ENCODE measurements at regions not wholly inside any gene's neighbourhood (a gene's known extent, or its start where the extent isn't known, plus 50 kb on each side); places are given as distances from the start of the nearest gene placed in this dataset.

GRCh38 chr20:56716806-56717205 lies 87.7 kb downstream of the TFAP2C start:
- H3K4me3 Mint-ChIP-seq, result no peak overlapping the region
- peaks cover 28% of the 10 kb centered on the region for H3K27me3 Mint-ChIP-seq (ENCODE audit: insufficient read depth)
- no peaks in the 10 kb centered on the region for H3K36me3 Mint-ChIP-seq (ENCODE audit: low read depth)
- no peak for TF ChIP-seq CTCF (IDR thresholded peaks at IDR 0.05)
- no peak for DNase-seq
- no peaks in the 10 kb centered on the region for H3K9me3 Mint-ChIP-seq
- no peak overlapping the region for H3K27ac Mint-ChIP-seq
- peaks cover 6% of the 10 kb centered on the region for H3K4me1 Mint-ChIP-seq (ENCODE audit: low read depth)

DNA sequence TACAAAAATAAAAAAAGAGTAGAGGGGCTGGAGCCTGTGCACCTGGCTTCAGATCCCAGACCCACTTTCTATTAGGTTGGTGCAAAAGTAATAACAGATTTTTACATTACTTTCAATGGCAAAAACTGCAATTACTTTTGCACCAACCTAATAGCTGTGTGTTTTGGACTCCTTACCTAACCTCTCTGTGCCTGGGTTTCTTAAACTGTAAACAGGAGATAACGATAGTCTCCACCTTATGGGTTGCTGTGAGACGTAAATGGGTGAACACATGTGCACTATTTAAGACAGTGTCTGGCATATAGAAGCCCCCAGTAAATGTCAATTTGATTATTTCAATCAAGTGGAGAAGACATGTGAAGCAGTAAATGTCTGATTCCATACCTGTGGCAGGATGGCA lies 89.7 kb downstream of the TFAP2C start:
- Mint-ChIP-seq H3K36me3 (ENCODE audit: low read depth) (no peaks in the 10 kb centered on the region), H3K4me3 (no peak overlapping the region), H3K27ac (no peak overlapping the region), H3K27me3 (ENCODE audit: insufficient read depth) (peaks cover 27% of the 10 kb centered on the region), H3K9me3 (no peaks in the 10 kb centered on the region), H3K4me1 (ENCODE audit: low read depth) (no peaks in the 10 kb centered on the region)
- no peak for DNase-seq
- TF ChIP-seq CTCF (IDR thresholded peaks at IDR 0.05), result no peak

DNA sequence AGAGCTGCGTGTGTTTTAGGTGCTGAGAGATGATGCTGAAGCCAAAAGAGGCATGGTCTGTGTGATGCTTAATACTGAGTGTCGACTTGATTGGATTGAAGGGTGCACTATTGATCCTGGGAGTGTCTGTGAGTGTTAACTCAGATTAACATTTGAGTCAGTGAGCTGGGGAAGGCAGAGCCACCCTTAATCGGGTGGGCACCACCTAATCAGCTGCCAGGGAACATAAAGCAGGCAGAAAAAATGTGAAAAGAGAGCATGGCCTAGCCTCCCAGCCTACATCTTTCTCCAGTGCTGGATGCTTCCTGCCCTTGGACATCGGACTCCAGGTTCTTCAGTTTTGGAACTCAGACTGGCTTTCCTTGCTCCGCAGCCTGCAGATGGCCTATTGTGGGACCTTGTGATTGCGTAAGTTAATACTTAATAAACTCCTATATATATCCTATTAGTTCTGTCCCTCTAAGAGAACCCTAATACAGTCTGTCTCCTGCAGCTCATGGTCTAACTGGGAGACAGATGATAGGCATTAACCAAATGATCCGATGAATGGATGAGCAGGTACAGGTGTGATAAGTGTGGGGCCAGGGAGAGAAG lies 91.6 kb downstream of the TFAP2C start:
- Mint-ChIP-seq H3K9me3 (no peaks in the 10 kb centered on the region), H3K4me1 (ENCODE audit: low read depth) (no peaks in the 10 kb centered on the region), H3K27ac (no peak overlapping the region), H3K36me3 (ENCODE audit: low read depth) (no peaks in the 10 kb centered on the region), H3K27me3 (ENCODE audit: insufficient read depth) (peaks cover 20% of the 10 kb centered on the region), H3K4me3 (no peak overlapping the region)
- no peak for DNase-seq
- no peak for TF ChIP-seq CTCF (IDR thresholded peaks at IDR 0.05)

- TF ChIP-seq CTCF (IDR thresholded peaks at IDR 0.05), result no peak
- H3K36me3 Mint-ChIP-seq (ENCODE audit: low read depth), result no peaks in the 10 kb centered on the region
- no peaks in the 10 kb centered on the region for H3K9me3 Mint-ChIP-seq
- no peaks in the 10 kb centered on the region for H3K4me1 Mint-ChIP-seq (ENCODE audit: low read depth)
- H3K27me3 Mint-ChIP-seq (ENCODE audit: insufficient read depth), result peaks cover 23% of the 10 kb centered on the region
- no peak overlapping the region for H3K4me3 Mint-ChIP-seq
- no peak for DNase-seq
- H3K27ac Mint-ChIP-seq, result no peak overlapping the region
Observed at GRCh38 chr20:56722042-56722441, 92.9 kb downstream of the TFAP2C start.

GRCh38 chr20:56723331-56723730 lies 94.2 kb downstream of the TFAP2C start:
- no peak for TF ChIP-seq CTCF (IDR thresholded peaks at IDR 0.05)
- Mint-ChIP-seq H3K9me3 (no peaks in the 10 kb centered on the region), H3K27me3 (ENCODE audit: insufficient read depth) (peaks cover 13% of the 10 kb centered on the region), H3K27ac (no peak overlapping the region), H3K36me3 (ENCODE audit: low read depth) (no peaks in the 10 kb centered on the region), H3K4me1 (ENCODE audit: low read depth) (no peaks in the 10 kb centered on the region), H3K4me3 (no peak overlapping the region)
- no peak for DNase-seq

Data from HFFc6 (cell line).